SK-N-MC (cell line): ENCODE measurements at regions not wholly inside any gene's neighbourhood (a gene's known extent, or its start where the extent isn't known, plus 50 kb on each side); places are given as distances from the start of the nearest gene placed in this dataset.

Experiments
- EZH2 ChIP-seq: fragments of 200-600 bp; sonication (generic); IDR thresholded peaks from one replicate; pipeline ENCODE4 v1.6.1; 2017; ENCODE audit warnings: antibody characterized with exemption
- POLR2AphosphoS5 ChIP-seq: IDR thresholded peaks from 2 replicates; pipeline ENCODE4 v1.6.1; 2012; ENCODE audit warnings: mild to moderate bottlenecking, low read depth, low read length, borderline replicate concordance

- TF ChIP-seq POLR2AphosphoS5, result no peak
- no peak for TF ChIP-seq EZH2
Observed at GRCh38 chr4:96598465-96598864, 758.6 kb downstream of the PDHA2 start.
